ENCODE measurements at regions not wholly inside any gene's neighbourhood (a gene's known extent, or its start where the extent isn't known, plus 50 kb on each side); places are given as distances from the start of the nearest gene placed in this dataset.

DNA sequence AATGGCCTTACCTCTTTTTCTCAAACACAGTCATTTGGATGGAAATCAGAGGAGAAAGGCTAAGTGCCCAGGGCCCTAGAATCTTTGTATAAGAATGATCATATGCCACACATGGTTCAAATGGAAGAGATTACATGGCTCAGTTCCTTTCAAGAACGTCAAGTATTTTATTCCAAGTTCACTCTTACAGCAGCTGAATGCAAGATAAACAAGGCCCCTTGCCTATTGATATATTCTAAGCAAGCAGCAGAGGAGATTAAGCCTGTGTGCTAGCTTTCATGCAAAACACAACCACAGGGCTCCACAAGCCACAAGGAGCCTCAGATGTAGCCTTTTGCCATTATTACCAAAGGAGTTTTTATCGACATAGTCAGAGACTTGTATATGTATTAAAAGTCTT is 55.3 kb upstream of the SLCO6A1 start:
- DNase-seq (ENCODE audit: low read depth, low spot score) (no peak), FAIRE-seq (no peak)
- no peaks in the 10 kb centered on the region for H3K9me1 ChIP-seq (replicated peaks; ENCODE audit: control insufficient read depth, extremely low read depth, insufficient read depth, low read length)
- intact Hi-C loops (cut with micrococcal nuclease): no loop called here
- no peaks in the 10 kb centered on the region for H3K9me3 ChIP-seq (replicated peaks; ENCODE audit: control insufficient read depth, insufficient read depth, low read length)
- peaks cover 0 to 3% of the 10 kb centered on the region in 2 experiments for H3K27me3 ChIP-seq (ENCODE audit: control insufficient read depth in 2 of 2, insufficient read depth in 2 of 2, low read length in 2 of 2)
- BruUV-seq (replicated peaks): no TSS peak
- TF ChIP-seq POLR2AphosphoS5 (IDR thresholded peaks at IDR 0.05; ENCODE audit: insufficient read depth, low read depth, low read length): no peak
- no peak for TF ChIP-seq EZH2 (IDR thresholded peaks at IDR 0.05; ENCODE audit: borderline replicate concordance, low read depth, low read length, severe bottlenecking)
- no peak for TF ChIP-seq GATA2 (IDR thresholded peaks at IDR 0.05; ENCODE audit: insufficient read depth, insufficient read length, low read depth, low read length)
- TF ChIP-seq FOS (IDR thresholded peaks at IDR 0.05; ENCODE audit: borderline replicate concordance, insufficient read depth, low read length): no peak
- TF ChIP-seq MYC (IDR thresholded peaks at IDR 0.05; ENCODE audit: low read depth, low read length): no peak
- TF ChIP-seq, protein P1, sequence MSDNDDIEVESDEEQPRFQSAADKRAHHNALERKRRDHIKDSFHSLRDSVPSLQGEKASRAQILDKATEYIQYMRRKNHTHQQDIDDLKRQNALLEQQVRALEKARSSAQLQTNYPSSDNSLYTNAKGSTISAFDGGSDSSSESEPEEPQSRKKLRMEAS (IDR thresholded peaks at IDR 0.05; ENCODE audit: insufficient read depth, insufficient read length): no peak
- no peak for TF ChIP-seq POLR2A (IDR thresholded peaks at IDR 0.05; ENCODE audit: low read depth, low read length)
- TF ChIP-seq JUN (IDR thresholded peaks at IDR 0.05; ENCODE audit: borderline replicate concordance, insufficient read depth, insufficient read length, low read depth): no peak
- TF ChIP-seq, protein P2, sequence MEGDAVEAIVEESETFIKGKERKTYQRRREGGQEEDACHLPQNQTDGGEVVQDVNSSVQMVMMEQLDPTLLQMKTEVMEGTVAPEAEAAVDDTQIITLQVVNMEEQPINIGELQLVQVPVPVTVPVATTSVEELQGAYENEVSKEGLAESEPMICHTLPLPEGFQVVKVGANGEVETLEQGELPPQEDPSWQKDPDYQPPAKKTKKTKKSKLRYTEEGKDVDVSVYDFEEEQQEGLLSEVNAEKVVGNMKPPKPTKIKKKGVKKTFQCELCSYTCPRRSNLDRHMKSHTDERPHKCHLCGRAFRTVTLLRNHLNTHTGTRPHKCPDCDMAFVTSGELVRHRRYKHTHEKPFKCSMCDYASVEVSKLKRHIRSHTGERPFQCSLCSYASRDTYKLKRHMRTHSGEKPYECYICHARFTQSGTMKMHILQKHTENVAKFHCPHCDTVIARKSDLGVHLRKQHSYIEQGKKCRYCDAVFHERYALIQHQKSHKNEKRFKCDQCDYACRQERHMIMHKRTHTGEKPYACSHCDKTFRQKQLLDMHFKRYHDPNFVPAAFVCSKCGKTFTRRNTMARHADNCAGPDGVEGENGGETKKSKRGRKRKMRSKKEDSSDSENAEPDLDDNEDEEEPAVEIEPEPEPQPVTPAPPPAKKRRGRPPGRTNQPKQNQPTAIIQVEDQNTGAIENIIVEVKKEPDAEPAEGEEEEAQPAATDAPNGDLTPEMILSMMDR (IDR thresholded peaks at IDR 0.05; ENCODE audit: extremely low read depth in 1 of 2, insufficient read depth in 1 of 2, low read depth in 1 of 2, low read length in 2 of 2): no peak
- no peaks in the 10 kb centered on the region for H3K36me3 ChIP-seq (ENCODE audit: control insufficient read depth in 2 of 2, extremely low read depth in 1 of 2, insufficient read depth in 2 of 2, low read length in 2 of 2)
- H2AFZ ChIP-seq (ENCODE audit: low read depth, low read length): no peak overlapping the region
- H3K27ac ChIP-seq (ENCODE audit: insufficient read depth, low read depth, low read length): no peak overlapping the region
- no peak overlapping the region for H3K4me3 ChIP-seq (replicated peaks in 1 of 3; ENCODE audit: insufficient read depth in 1 of 3, low read depth in 1 of 3, low read length in 3 of 3)
- H3K9ac ChIP-seq (replicated peaks; ENCODE audit: extremely low read depth, insufficient read depth, low read length): no peak overlapping the region
- H3K4me1 ChIP-seq (ENCODE audit: control insufficient read depth, extremely low read depth, insufficient read depth, low read length): no peaks in the 10 kb centered on the region
- no peaks in the 10 kb centered on the region for H3K79me2 ChIP-seq (ENCODE audit: control insufficient read depth, insufficient read depth, low read length)
- no peaks in the 10 kb centered on the region for H4K20me1 ChIP-seq (replicated peaks; ENCODE audit: control insufficient read depth, extremely low read depth, insufficient read depth, low read length)
- no peak overlapping the region for H3K4me2 ChIP-seq (ENCODE audit: insufficient read depth, low read length)
- POLR2A ChIA-PET: no interaction called here
- dilution Hi-C loops (cut with MboI; ENCODE audit: extremely low pct_ligation_motif_present, low sequenced_read_pairs): no loop called here
- CTCF ChIA-PET: interaction anchor here (1.6 to 1.8 kb wide), 2 partner anchors 9 to 17 kb away, joined by 3 to 4 read pairs; no protein-coding TSS in a partner anchor
